Liver (tissue), 3 donors: ENCODE measurements at regions not wholly inside any gene's neighbourhood (a gene's known extent, or its start where the extent isn't known, plus 50 kb on each side); places are given as distances from the start of the nearest gene placed in this dataset.
"Not testable (repeated sequence)": the region's sequence is repeated elsewhere in the genome, so short reads cannot be mapped to it uniquely, and the experiment has no call there.

Experiments used
- FOXA1 ChIP-seq: IDR thresholded peaks from 2 replicates; pipeline ENCODE4 v1.6.1; 2016; ENCODE audit warnings: antibody characterized with exemption
- FOXA2 ChIP-seq: IDR thresholded peaks from 2 replicates; pipeline ENCODE4 v1.6.1; 2016; ENCODE audit warnings: antibody characterized with exemption
- HNF4G ChIP-seq: IDR thresholded peaks from 2 replicates; pipeline ENCODE4 v1.6.1; 2016; ENCODE audit warnings: antibody characterized with exemption
- JUND ChIP-seq, 2 donors: IDR thresholded peaks; 2 replicates each; pipeline ENCODE4 v1.6.1; 2016; ENCODE audit warnings: antibody characterized with exemption in 2 of 2
- RXRA ChIP-seq, 2 donors: IDR thresholded peaks; 2 replicates each; pipeline ENCODE4 v1.6.1; 2017 to 2018; ENCODE audit warnings: antibody characterized with exemption in 2 of 2, mild to moderate bottlenecking in 1 of 2
- SP1 ChIP-seq: IDR thresholded peaks from 2 replicates; pipeline ENCODE4 v1.6.1; 2018; ENCODE audit warnings: antibody characterized with exemption, mild to moderate bottlenecking
- YY1 ChIP-seq: IDR thresholded peaks from 2 replicates; pipeline ENCODE4 v1.6.1; 2016; ENCODE audit warnings: antibody characterized with exemption, mild to moderate bottlenecking
- TF ChIP-seq, protein P1 (sequence below): fragments of 150-350 bp; IDR thresholded peaks from 2 replicates; pipeline ENCODE4 v1.5.1; 2017; ENCODE audit warnings: improper control_type of control experiment, low read depth, low read length; ENCODE audit not compliant: missing input control
- TF ChIP-seq, protein P2 (sequence below): IDR thresholded peaks from 2 replicates; pipeline ENCODE4 v1.6.1; 2016; ENCODE audit warnings: antibody characterized with exemption, mild to moderate bottlenecking
- TF ChIP-seq, protein P3 (sequence below): IDR thresholded peaks from 2 replicates; pipeline ENCODE4 v1.6.1; 2016; ENCODE audit warnings: antibody characterized with exemption
- donor health status: healthy.
- donor health status: healthy.

DNA sequence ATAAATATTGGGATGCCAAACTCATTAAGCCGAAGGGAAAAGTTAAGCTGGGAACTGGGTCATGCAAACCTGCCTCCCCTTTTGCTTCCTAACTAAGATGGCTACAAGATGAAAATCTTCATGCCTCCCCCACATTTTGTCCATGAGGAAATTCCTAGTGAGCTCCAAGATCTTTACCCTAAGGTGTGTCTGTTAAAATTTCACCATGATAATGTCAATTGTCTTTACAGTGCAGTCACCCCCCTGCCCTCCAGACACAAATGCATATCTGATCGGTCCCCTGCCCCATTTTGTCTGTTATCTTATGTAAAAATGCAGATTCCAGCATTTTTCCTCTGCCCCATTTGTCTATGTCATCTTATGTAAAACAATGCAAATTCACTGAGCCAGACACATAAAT is 51.3 kb upstream of the GOLGA8Q start:
- TF ChIP-seq, protein P1, sequence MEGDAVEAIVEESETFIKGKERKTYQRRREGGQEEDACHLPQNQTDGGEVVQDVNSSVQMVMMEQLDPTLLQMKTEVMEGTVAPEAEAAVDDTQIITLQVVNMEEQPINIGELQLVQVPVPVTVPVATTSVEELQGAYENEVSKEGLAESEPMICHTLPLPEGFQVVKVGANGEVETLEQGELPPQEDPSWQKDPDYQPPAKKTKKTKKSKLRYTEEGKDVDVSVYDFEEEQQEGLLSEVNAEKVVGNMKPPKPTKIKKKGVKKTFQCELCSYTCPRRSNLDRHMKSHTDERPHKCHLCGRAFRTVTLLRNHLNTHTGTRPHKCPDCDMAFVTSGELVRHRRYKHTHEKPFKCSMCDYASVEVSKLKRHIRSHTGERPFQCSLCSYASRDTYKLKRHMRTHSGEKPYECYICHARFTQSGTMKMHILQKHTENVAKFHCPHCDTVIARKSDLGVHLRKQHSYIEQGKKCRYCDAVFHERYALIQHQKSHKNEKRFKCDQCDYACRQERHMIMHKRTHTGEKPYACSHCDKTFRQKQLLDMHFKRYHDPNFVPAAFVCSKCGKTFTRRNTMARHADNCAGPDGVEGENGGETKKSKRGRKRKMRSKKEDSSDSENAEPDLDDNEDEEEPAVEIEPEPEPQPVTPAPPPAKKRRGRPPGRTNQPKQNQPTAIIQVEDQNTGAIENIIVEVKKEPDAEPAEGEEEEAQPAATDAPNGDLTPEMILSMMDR = not testable (repeated sequence)
- TF ChIP-seq FOXA1; FOXA2; HNF4G; JUND (IDR thresholded peaks at IDR 0.05); RXRA (IDR thresholded peaks at IDR 0.05); YY1; SP1: not testable (repeated sequence)
- TF ChIP-seq, protein P2, sequence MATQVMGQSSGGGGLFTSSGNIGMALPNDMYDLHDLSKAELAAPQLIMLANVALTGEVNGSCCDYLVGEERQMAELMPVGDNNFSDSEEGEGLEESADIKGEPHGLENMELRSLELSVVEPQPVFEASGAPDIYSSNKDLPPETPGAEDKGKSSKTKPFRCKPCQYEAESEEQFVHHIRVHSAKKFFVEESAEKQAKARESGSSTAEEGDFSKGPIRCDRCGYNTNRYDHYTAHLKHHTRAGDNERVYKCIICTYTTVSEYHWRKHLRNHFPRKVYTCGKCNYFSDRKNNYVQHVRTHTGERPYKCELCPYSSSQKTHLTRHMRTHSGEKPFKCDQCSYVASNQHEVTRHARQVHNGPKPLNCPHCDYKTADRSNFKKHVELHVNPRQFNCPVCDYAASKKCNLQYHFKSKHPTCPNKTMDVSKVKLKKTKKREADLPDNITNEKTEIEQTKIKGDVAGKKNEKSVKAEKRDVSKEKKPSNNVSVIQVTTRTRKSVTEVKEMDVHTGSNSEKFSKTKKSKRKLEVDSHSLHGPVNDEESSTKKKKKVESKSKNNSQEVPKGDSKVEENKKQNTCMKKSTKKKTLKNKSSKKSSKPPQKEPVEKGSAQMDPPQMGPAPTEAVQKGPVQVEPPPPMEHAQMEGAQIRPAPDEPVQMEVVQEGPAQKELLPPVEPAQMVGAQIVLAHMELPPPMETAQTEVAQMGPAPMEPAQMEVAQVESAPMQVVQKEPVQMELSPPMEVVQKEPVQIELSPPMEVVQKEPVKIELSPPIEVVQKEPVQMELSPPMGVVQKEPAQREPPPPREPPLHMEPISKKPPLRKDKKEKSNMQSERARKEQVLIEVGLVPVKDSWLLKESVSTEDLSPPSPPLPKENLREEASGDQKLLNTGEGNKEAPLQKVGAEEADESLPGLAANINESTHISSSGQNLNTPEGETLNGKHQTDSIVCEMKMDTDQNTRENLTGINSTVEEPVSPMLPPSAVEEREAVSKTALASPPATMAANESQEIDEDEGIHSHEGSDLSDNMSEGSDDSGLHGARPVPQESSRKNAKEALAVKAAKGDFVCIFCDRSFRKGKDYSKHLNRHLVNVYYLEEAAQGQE = not testable (repeated sequence)
- TF ChIP-seq, protein P3, sequence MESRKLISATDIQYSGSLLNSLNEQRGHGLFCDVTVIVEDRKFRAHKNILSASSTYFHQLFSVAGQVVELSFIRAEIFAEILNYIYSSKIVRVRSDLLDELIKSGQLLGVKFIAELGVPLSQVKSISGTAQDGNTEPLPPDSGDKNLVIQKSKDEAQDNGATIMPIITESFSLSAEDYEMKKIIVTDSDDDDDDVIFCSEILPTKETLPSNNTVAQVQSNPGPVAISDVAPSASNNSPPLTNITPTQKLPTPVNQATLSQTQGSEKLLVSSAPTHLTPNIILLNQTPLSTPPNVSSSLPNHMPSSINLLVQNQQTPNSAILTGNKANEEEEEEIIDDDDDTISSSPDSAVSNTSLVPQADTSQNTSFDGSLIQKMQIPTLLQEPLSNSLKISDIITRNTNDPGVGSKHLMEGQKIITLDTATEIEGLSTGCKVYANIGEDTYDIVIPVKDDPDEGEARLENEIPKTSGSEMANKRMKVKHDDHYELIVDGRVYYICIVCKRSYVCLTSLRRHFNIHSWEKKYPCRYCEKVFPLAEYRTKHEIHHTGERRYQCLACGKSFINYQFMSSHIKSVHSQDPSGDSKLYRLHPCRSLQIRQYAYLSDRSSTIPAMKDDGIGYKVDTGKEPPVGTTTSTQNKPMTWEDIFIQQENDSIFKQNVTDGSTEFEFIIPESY = not testable (repeated sequence)
